Cardiac fibroblast (primary cell): ENCODE measurements at regions not wholly inside any gene's neighbourhood (a gene's known extent, or its start where the extent isn't known, plus 50 kb on each side); places are given as distances from the start of the nearest gene placed in this dataset.

Source experiments
- DNase-seq, 2 donors: peaks; one replicate each; pipeline versions ENCODE4 v3.0.0 to v3.0.0-alpha.2; 2010; ENCODE audit warnings: low read depth in 2 of 2
- H3K4me3 ChIP-seq, 2 donors: replicated peaks in 1 of 2; 1 replicate in 1 of 2; 2 replicates in 1 of 2; pipeline ENCODE4 v1.5.1; 2011; ENCODE audit warnings: low read depth in 2 of 2, low read length in 2 of 2, mild to moderate bottlenecking in 2 of 2, moderate library complexity in 1 of 2
- TF ChIP-seq, protein P1 (sequence below): IDR thresholded peaks from one replicate; pipeline ENCODE4 v1.5.1; 2011; ENCODE audit warnings: low read depth, mild to moderate bottlenecking, low read length, inconsistent platforms

DNA sequence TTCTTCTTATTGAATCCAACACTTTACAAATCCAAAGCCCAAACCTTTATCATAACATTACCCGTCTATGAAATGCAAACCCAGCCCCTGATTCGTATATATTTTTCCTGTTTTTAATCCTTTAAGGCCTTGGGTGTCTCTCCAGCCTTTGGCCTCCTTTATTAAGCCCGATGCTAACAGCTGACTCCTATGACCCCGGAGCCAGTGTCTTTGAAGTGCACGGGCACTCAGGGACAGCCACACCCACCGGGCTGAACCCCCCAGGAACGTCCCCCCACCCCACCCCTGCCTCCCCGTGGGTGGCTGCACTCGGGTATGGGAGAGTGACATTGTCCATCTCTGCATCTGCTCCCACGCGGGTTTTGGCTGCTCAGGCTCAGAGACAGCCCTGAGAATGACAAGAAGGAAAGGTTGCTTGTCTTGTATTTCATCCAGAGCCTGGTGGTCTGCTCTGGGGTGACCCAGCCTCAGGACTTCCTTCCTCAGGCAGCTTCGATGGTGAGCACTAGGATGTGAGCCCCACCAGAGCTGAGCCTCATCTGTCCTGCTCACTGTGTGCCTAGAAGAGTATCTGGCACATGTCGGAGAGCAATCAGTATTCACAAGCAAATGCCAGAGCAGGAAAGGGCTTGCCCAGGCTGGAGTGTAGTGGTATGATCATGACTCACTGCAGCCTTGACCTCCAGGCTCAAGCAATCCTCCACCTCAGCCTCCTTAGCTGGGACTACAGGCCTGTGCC is 210.4 kb downstream of the SKIDA1 start:
- DNase-seq = peak; percentile 70 to 81
- TF ChIP-seq, protein P1, sequence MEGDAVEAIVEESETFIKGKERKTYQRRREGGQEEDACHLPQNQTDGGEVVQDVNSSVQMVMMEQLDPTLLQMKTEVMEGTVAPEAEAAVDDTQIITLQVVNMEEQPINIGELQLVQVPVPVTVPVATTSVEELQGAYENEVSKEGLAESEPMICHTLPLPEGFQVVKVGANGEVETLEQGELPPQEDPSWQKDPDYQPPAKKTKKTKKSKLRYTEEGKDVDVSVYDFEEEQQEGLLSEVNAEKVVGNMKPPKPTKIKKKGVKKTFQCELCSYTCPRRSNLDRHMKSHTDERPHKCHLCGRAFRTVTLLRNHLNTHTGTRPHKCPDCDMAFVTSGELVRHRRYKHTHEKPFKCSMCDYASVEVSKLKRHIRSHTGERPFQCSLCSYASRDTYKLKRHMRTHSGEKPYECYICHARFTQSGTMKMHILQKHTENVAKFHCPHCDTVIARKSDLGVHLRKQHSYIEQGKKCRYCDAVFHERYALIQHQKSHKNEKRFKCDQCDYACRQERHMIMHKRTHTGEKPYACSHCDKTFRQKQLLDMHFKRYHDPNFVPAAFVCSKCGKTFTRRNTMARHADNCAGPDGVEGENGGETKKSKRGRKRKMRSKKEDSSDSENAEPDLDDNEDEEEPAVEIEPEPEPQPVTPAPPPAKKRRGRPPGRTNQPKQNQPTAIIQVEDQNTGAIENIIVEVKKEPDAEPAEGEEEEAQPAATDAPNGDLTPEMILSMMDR = no peak
- H3K4me3 ChIP-seq = no peak overlapping the region

DNA sequence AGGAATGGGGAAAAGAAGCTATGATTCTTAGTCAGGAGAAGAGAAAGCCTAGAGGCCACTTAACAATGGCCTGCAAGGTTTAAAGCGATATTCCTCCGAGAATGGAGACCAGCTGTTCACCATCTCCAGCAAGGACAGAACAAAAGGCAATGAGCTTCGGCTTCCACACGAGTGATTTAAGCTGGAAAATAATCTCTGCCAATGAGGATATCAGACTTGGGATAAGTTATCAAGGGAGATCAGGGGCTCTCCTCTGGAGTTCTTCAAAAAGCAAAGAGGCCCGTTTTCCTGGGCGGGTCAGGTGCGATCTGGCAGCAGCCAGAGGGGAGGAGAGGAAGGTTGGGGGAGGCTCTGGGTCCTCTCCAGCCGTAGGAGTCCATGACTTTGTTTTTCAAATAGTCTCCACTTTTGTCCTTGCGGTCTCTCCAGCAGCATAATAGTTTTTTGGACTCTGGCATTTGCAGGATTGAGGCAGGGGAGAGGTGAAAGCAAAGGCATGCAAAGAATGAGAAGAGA is 211.3 kb downstream of the SKIDA1 start:
- TF ChIP-seq, protein P1 = no peak
- no peak overlapping the region for H3K4me3 ChIP-seq
- peak; percentile 18 to 63 for DNase-seq

DNA sequence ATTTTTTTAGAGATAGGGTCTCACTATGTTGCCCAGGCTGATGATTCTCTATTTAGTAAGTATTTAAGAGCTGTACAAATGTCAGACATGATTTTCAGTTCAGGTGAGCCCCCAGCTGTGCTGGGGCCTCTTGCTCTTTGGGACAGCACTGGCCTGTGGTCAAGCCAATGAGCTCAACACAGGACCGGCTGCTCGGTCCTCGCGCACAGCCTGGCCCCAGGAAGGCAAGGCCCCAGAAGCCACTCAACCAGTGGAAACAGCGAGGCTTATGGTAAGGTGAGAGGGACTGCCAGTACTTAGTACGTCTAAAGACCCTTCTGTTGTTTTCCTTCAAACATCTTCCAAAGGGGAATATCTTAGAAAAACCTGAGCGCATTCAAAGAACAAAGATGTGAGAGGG is 211.8 kb downstream of the SKIDA1 start:
- TF ChIP-seq, protein P1 = no peak
- no peak overlapping the region for H3K4me3 ChIP-seq
- DNase-seq = no peak

DNA sequence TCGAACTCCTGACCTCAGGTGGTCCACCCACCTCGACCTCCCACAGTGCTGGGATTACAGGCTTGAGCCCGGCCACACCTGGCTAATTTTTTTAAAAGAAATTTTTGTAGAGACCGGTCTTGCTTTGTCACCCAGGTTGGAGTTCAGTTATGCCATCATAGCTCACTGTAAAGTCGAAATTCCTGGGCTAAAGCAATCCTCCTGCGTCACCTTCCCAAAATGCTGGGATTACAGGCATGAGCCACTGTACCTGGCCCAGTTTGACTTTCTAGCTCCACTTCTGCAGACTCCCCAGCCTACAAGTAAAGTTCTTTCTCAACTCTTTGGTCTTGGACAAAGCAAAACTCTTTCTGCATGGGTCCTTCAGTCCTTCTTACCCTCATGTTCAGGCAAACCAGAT is 214.1 kb downstream of the SKIDA1 start:
- H3K4me3 ChIP-seq = no peak overlapping the region
- DNase-seq = no peak
- TF ChIP-seq, protein P1 = no peak

GRCh38 chr10:21309427-21309826 is 216.1 kb downstream of the SKIDA1 start:
- no peak overlapping the region for H3K4me3 ChIP-seq
- DNase-seq = no peak
- TF ChIP-seq, protein P1 = no peak

GRCh38 chr10:21308946-21309345 is 216.5 kb downstream of the SKIDA1 start:
- no peak overlapping the region for H3K4me3 ChIP-seq
- TF ChIP-seq, protein P1 = no peak
- DNase-seq = no peak

DNA sequence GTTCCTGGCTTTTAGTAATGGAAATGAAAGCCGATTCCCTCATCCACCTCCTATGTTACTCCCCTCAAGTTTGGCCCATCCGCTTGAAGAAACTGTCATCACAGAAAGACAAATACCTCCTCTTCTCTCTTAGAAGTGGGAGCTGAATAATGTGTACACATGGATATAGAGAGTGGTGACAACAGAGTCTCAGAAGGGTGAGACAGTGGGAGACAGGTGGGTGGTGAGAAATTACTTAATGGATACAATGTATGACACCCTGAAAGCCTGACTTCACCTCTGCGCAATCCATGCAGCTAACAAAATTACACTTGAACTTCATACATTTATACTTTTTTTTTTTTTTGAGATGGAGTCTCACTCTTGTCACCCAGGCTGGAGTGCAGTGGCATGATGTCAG is 217.5 kb downstream of the SKIDA1 start:
- H3K4me3 ChIP-seq = no peak overlapping the region
- TF ChIP-seq, protein P1 = no peak
- DNase-seq = no peak
